SJSA1 (cell line): ENCODE measurements at regions not wholly inside any gene's neighbourhood (a gene's known extent, or its start where the extent isn't known, plus 50 kb on each side); places are given as distances from the start of the nearest gene placed in this dataset.
A peak's percentile ranks its signal among the peaks of the same experiment; 100 is the strongest.
"Not testable (repeated sequence)": the region's sequence is repeated elsewhere in the genome, so short reads cannot be mapped to it uniquely, and the experiment has no call there.

Experiments
- DNase-seq, 2 experiments: peaks; one replicate each; pipeline ENCODE4 v3.0.0-alpha.2; 2015 to 2020; ENCODE audit warnings: low spot score in 2 of 2, low read depth in 1 of 2
- H3K27ac ChIP-seq: fragments of 250-450 bp; sonication (Bioruptor Pico); 2 replicates; pipeline ENCODE4 v1.5.1; 2020; ENCODE audit warnings: mild to moderate bottlenecking, moderate library complexity
- H3K27me3 ChIP-seq: fragments of 250-450 bp; sonication (Bioruptor Pico); replicated peaks from 2 replicates; pipeline ENCODE4 v1.5.1; 2020; ENCODE audit warnings: mild to moderate bottlenecking, moderate library complexity
- H3K36me3 ChIP-seq: fragments of 250-450 bp; sonication (Bioruptor Pico); 2 replicates; pipeline ENCODE4 v1.5.1; 2020; ENCODE audit warnings: mild to moderate bottlenecking
- H3K4me1 ChIP-seq: fragments of 250-450 bp; sonication (Bioruptor Pico); replicated peaks from 2 replicates; pipeline ENCODE4 v1.6.1; 2021; ENCODE audit warnings: mild to moderate bottlenecking
- H3K4me3 ChIP-seq: fragments of 250-450 bp; sonication (Bioruptor Pico); 2 replicates; pipeline ENCODE4 v1.5.1; 2020; ENCODE audit warnings: mild to moderate bottlenecking
- H3K9me3 ChIP-seq: fragments of 250-450 bp; sonication (Bioruptor Pico); replicated peaks from 2 replicates; pipeline ENCODE4 v1.5.1; 2020; ENCODE audit warnings: mild to moderate bottlenecking

DNA sequence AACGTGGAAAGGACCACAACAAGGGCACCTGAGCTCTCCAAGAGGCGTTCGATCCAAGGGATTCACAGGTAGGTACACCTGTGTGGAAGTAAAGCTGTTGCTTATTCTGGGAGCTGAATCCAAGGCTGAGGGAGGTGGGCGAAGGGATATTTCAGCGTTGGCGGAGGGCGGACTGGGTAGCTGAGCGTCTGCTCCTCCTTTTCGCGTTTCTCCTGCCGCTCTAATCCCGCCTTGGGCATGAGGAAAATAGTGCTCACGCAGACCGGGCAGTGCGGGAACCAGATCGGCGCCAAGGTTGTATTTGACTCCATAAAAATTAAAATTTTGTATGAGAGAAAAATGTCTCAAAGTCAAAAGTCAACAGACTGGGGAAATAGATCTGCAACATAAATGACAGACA is 3966.2 kb upstream of the OR11H1 start:
- H3K4me3 ChIP-seq, DNase-seq, H3K36me3 ChIP-seq, H3K9me3 ChIP-seq, H3K27me3 ChIP-seq, H3K4me1 ChIP-seq, H3K27ac ChIP-seq: not testable (repeated sequence)

DNA sequence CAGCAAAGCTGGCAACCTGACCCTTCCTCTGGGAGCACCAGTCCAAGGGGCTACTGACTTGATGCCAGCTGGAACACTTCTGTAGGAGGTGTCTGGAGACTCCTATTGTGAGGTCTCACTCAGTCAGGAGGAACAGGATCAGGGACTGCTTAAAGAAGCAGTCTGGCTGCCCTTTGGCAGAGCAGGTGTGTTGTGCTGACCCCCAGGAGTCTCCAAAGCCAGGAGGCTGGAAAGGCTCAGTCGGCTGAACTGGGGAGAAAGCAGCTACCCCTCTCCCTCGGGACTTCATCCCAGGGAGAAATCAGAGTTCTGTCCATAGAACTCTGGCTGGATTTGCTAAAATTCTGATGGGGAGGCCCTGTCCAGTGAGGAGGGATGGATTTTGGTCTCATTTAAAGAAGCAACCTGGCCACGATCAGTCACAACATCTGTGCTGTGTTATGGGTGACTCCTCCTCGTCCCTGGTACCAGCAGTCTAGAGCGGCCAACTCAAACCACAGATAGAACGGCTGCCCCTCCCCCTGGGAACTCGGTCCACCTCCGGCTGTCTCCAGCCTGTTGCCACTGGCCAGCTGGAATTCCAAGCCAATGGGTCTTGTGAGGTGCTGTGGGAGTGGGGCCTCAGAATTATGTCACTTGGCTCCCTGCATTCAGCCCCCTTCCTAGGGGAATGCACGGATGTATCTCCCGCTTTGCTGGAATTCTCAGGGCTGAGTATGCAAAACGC is 3959.0 kb upstream of the OR11H1 start:
- not testable (repeated sequence) for H3K9me3 ChIP-seq, H3K27me3 ChIP-seq, H3K4me3 ChIP-seq, DNase-seq, H3K36me3 ChIP-seq, H3K27ac ChIP-seq, H3K4me1 ChIP-seq

DNA sequence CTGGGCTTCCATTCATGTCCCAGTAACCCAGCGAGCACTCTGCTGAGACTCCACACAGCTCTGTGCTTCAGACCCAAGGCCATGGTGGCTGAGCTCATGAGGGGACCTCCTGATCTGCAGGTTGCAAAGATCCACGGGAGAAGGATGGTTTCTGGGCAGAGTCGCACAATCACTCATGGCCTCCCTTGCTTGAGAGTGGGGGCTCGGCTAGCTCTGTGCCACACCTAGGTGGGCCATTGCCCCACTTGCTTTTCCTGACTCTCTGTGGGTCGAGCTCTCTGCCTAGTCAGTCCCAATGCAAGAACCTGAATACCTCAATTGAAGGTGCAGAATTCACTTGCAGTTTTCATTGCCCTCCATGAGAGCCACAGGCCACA is 3958.4 kb upstream of the OR11H1 start:
- not testable (repeated sequence) for DNase-seq, H3K27me3 ChIP-seq, H3K4me1 ChIP-seq, H3K9me3 ChIP-seq, H3K27ac ChIP-seq, H3K36me3 ChIP-seq, H3K4me3 ChIP-seq

DNA sequence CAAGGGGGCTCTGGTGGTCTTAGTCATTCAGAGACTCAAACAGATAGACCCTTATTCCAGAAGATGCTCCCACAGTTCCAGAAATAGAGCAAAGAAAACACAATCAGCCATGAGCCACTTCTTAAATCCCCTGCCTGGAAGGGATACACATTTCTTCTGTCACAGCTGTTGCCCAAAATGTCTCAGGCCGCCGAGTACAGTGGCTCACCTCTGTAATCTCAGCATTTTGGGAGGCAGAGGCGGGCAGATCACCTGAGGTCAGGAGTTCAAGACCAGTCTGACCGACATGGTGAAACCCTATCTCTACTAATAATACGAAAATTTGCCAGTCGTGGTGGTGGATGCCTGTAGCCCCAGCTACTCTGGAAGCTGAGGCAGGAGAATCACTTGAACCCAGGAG is 3954.8 kb upstream of the OR11H1 start:
- H3K9me3 ChIP-seq, H3K27me3 ChIP-seq, H3K4me1 ChIP-seq, H3K36me3 ChIP-seq, DNase-seq, H3K4me3 ChIP-seq, H3K27ac ChIP-seq: not testable (repeated sequence)

DNA sequence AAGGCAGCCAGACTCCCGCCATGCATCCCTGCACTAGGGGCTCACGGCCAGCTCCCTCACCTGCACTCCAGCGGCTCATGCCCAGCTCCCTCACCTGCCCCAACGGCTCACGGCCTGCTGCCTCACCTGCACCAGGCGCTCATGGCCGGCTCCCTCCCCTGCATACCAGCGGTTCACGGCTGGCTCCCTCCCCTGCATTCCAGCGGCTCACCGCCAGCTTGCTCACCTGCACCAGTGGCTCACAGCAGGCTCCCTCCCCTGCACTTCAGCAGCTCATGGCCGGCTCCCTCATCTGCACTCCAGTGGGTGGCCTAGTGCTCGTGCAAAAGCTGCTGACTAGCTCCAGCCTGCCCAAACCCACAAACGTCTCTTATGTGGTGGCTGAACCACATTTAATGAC is 3953.8 kb upstream of the OR11H1 start:
- H3K9me3 ChIP-seq, H3K4me3 ChIP-seq, H3K27me3 ChIP-seq, H3K36me3 ChIP-seq, H3K4me1 ChIP-seq, H3K27ac ChIP-seq: not testable (repeated sequence)
- peak in 1 of 2 experiments; percentile 44 for DNase-seq

DNA sequence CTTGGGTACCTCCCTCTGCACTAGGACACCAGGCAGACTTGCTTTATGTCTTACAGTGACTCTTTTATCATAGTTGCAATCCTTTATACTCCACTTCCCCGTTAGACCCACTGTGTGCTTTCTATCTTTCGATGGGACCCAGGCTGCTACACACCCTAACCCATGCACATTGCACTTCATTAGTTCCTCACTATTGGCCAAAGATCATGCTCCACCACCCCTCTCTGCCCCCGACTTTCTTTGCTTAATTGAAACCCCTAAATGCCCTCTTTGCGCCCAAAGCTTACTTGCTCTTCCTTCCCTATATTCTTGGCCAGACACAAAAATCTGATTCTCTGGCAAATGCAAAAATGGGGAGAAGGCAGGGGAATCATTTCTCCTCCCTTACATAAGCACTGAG is 3953.3 kb upstream of the OR11H1 start:
- H3K9me3 ChIP-seq, H3K4me3 ChIP-seq, H3K4me1 ChIP-seq, DNase-seq, H3K27me3 ChIP-seq, H3K36me3 ChIP-seq, H3K27ac ChIP-seq: not testable (repeated sequence)

DNA sequence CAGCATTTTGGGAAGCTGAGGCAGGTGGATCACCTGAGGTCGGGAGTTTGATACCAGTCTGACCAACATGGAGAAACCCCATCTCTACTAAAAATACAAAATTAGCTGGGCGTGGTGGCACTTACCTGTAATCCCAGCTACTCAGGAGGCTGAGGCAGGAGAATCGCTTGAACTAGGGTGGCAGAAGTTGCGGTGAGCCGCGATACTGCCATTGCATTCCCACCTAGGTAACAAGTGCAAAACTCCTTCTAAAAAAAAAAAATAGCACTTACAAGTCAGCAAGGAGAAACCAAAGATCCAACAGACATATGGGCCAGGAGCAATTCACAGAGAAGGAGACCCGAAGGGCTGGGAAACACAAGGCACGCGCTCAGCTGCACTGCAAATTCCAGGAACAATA is 3951.3 kb upstream of the OR11H1 start:
- DNase-seq, H3K36me3 ChIP-seq, H3K27me3 ChIP-seq, H3K27ac ChIP-seq, H3K9me3 ChIP-seq, H3K4me3 ChIP-seq, H3K4me1 ChIP-seq: not testable (repeated sequence)

DNA sequence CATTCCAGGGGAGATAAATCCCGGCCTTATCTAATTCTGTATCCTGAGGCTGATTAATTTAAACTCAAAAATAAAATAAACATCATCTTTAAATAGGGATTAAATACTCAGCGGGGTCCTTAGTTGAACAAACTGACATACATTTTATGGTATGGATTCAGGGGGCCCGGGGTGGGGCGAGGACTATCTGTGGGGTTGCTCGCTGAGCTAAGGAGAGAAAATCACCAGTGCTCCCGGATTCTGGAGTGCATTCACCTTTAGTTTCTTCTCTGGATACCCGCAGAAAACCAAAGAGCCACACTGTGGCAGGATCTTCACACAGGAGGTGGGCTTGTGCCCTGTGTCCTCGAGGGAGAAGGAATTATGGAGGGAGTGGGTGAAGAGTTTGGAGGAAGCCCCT is 3949.9 kb upstream of the OR11H1 start:
- not testable (repeated sequence) for H3K27me3 ChIP-seq, H3K36me3 ChIP-seq, H3K9me3 ChIP-seq, H3K4me1 ChIP-seq, H3K4me3 ChIP-seq, H3K27ac ChIP-seq, DNase-seq

DNA sequence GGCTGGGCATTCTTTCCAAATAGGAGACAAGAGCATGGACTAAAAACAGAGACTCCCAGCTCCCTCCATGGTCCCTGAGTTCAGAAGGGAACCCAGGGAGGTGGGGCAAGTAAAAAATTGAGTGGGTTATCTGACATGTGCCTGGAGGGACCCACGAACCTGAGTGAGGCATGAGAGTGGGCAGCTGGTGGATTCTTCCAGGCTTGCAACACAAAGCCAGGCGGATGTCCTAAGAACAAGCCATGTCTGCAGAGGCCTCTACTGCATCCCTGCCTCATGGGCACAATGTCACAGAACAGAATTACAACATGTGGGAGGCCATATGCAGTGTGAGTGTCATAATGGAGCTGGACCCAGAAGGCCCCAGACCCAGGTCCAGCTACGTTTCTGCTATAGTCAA is 3949.4 kb upstream of the OR11H1 start:
- not testable (repeated sequence) for H3K4me1 ChIP-seq, H3K27ac ChIP-seq, H3K4me3 ChIP-seq, DNase-seq, H3K27me3 ChIP-seq, H3K36me3 ChIP-seq, H3K9me3 ChIP-seq

DNA sequence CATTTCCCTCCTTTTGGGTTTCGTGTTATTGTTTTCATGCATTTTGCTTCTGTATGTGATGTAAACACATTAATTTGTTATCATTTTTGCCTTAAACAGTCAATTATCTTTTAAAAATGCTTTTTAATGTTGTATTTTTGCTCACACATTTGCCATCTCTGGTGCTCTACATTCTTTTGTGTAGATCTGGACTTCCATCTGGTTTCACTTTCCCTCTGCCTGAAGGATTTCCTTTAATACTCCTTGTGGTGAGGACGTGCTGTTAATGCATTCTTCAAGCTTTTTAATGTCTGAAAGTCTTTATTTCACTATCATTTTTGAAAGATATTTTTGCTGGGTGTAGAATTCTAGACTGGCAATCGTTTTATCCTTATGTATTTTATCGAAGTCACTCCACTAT is 3945.9 kb upstream of the OR11H1 start:
- DNase-seq, H3K4me1 ChIP-seq, H3K36me3 ChIP-seq, H3K27ac ChIP-seq, H3K4me3 ChIP-seq, H3K9me3 ChIP-seq, H3K27me3 ChIP-seq: not testable (repeated sequence)

DNA sequence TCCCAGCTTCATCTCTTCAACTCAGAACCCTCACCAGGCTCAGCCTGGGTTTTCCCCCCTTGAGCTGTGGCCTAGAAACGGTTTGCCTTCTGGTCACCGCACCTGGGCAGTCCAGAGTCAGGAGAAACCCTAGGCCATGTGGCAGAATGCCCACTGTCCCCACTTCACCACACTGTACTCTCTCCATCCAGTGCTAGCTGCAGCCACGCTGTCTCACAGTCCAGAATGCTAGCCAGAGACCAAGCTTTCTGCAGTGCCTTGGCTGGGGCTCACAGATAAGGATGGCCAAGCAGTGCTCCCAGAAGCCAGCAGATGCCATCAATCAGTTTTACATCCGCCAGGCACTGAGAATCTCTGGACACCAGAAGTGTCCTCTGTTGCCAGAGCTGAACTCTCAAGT is 3943.8 kb upstream of the OR11H1 start:
- H3K4me1 ChIP-seq, H3K9me3 ChIP-seq, DNase-seq: not testable (repeated sequence)

DNA sequence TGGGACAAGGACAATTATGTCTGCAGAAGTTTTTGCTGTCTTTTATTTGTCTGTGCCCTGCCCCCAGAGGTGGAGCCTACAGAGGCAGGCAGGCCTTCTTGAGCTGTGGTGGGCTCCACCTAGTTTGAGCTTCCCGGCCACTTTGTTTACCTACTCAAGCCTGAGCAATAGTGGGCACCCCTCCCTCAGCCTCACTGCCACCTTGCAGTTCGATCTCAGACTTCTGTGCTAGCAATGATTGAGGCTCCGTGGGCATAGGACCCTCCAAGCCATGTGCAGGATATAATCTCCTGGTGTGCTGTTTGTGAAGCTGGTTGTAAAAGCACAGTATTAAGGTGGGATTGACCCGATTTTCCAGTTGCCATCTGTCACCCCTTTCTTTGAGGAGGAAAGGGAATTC is 3933.4 kb upstream of the OR11H1 start:
- H3K4me1 ChIP-seq, H3K4me3 ChIP-seq, H3K27ac ChIP-seq, H3K27me3 ChIP-seq, H3K36me3 ChIP-seq, H3K9me3 ChIP-seq, DNase-seq: not testable (repeated sequence)

More for the DNA sequence above, 3943.8 kb upstream of the OR11H1 start:
- not testable (repeated sequence) for H3K27me3 ChIP-seq, H3K4me3 ChIP-seq, H3K27ac ChIP-seq, H3K36me3 ChIP-seq

DNA sequence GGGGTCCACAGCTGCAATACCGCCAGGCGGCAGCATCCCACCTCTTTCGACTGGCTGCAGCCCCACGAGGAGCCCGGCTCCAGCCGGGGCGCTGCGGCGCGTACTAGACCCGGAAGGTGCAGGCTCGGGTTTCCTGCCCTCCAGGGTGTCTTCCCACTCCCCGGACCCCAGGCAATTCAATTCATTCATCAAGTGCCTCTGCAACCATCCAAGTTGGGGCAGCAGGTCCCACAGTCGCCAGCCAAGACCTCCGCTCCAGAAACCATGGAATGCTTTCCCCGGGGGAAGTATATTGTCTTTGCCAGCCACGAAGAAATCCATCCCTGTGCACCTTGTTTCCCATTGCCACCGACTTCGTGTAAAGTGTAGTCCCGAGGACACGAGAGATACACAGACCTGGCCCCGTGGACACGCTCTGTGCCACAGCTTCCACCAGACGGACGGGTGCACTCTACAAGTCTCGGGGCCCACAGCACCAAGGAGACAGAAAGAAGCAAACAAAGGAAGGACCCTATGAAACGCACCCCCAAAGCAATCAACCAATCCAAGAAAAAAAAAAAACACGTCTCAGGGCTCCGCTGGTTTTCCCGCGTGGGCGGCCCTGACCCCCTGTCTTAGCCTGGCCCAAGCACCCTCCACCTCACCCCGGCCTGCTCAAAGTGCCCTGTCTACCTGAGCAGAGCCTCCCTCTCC is 3930.2 kb upstream of the OR11H1 start:
- not testable (repeated sequence) for H3K27ac ChIP-seq, H3K27me3 ChIP-seq, H3K9me3 ChIP-seq, DNase-seq, H3K4me3 ChIP-seq, H3K36me3 ChIP-seq, H3K4me1 ChIP-seq

DNA sequence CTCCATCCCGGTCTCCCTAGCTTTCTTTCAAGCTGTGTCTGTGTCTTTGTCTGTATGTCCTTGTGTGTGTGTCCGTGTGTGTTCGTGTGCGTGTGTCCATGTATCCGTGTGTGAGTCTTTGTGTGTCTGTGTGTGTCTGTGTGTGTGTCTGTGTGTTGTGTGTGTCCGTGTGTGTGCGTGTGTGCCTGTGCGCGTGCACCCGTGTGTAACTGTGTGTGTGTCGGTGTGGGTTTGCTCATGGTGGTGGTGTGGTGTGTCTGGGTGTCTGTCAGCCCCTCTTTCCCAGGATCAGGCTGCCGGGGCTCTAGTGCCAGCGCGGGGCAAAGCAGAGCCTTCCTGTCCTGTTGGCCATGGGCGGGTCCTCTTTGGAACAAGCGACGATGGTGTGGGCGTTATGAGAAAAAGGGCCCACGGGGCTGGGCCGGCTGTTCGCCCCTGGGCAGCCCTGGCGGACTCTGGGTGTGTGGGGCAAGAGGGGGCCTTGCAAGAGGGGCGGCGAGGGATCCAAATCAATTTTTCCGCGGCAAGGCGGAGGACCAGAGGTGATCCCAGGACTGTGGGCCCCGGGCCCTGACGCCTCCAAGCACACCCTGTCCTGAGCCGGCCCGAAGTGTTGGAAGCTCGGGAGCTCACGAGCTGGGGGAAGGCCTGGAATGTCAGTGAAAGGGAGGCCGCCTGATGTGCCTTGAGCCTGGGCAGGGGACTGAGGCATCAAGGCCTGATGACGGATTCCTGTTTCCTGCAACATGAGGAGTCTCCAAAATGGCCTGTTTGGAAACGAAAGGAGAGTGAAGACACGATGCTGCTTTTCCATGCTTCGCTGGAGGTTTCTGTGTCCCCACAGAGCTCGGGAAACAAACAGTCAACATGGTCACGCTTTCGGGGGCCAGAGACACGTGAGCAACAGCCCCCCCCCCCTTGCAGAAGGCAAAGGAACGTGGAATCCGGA is 3929.2 kb upstream of the OR11H1 start:
- H3K4me1 ChIP-seq: no peaks in the 10 kb centered on the region
- H3K27me3 ChIP-seq: no peaks in the 10 kb centered on the region
- H3K36me3 ChIP-seq: no peaks in the 10 kb centered on the region
- no peak overlapping the region for H3K4me3 ChIP-seq
- no peaks in the 10 kb centered on the region for H3K9me3 ChIP-seq
- H3K27ac ChIP-seq: no peak overlapping the region
- no peak for DNase-seq
